Panc1 (cell line): ENCODE measurements at regions not wholly inside any gene's neighbourhood (a gene's known extent, or its start where the extent isn't known, plus 50 kb on each side); places are given as distances from the start of the nearest gene placed in this dataset.

ENCODE experiments used
- POLR2AphosphoS5 ChIP-seq: IDR thresholded peaks from 2 replicates; pipeline ENCODE4 v1.6.1; 2012; ENCODE audit warnings: mild to moderate bottlenecking, low read depth, low read length, moderate library complexity
- REST ChIP-seq, 2 experiments: IDR thresholded peaks; 2 replicates each; pipeline ENCODE4 v1.6.1; 2011 to 2012; ENCODE audit warnings: low read depth in 2 of 2, control low read depth in 1 of 2, low read length in 1 of 2, mild to moderate bottlenecking in 1 of 2, moderate library complexity in 1 of 2; ENCODE audit not compliant: insufficient read depth in 1 of 2
- SIN3A ChIP-seq: IDR thresholded peaks from 2 replicates; pipeline ENCODE4 v1.6.1; 2012; ENCODE audit warnings: low read depth, mild to moderate bottlenecking, low read length, moderate library complexity, borderline replicate concordance; ENCODE audit not compliant: insufficient read depth
- TCF7L2 ChIP-seq: IDR thresholded peaks from 2 replicates; pipeline ENCODE4 v1.6.1; 2011; ENCODE audit warnings: mild to moderate bottlenecking, low read depth, low read length, inconsistent platforms
- TF ChIP-seq, protein P1 (sequence below): fragments of 450-650 bp; IDR thresholded peaks from 2 replicates; pipeline ENCODE4 v1.5.1; 2017; ENCODE audit warnings: mild to moderate bottlenecking

DNA sequence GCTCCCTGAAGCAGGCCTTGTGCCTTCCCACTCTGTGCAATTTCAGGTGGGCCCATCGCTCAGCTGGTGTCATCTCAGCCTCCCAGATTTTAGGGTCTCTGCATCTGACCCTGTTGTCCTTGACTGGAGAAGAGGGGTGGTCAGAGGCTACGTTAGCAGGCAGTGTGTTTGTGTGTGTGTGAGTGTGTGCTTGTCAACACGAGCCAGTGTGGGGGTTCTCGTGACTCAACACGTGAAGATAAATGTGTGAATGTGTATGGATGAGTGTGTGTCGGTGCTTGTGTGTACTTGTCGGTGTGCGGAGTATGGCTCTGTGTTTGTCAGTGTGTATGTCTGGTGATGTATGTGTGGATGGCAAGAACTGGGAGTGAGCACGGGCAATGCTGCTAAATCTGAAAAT is 142.6 kb upstream of the KLF4 start:
- TF ChIP-seq, protein P1, sequence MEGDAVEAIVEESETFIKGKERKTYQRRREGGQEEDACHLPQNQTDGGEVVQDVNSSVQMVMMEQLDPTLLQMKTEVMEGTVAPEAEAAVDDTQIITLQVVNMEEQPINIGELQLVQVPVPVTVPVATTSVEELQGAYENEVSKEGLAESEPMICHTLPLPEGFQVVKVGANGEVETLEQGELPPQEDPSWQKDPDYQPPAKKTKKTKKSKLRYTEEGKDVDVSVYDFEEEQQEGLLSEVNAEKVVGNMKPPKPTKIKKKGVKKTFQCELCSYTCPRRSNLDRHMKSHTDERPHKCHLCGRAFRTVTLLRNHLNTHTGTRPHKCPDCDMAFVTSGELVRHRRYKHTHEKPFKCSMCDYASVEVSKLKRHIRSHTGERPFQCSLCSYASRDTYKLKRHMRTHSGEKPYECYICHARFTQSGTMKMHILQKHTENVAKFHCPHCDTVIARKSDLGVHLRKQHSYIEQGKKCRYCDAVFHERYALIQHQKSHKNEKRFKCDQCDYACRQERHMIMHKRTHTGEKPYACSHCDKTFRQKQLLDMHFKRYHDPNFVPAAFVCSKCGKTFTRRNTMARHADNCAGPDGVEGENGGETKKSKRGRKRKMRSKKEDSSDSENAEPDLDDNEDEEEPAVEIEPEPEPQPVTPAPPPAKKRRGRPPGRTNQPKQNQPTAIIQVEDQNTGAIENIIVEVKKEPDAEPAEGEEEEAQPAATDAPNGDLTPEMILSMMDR = no peak
- TF ChIP-seq REST (IDR thresholded peaks at IDR 0.05; ENCODE audit: insufficient read depth in 1 of 2, low read depth in 2 of 2, low read length in 1 of 2) = no peak
- no peak for TF ChIP-seq SIN3A
- no peak for TF ChIP-seq POLR2AphosphoS5
- no peak for TF ChIP-seq TCF7L2
